ENCODE measurements at regions not wholly inside any gene's neighbourhood (a gene's known extent, or its start where the extent isn't known, plus 50 kb on each side); places are given as distances from the start of the nearest gene placed in this dataset.
A peak's percentile ranks its signal among the peaks of the same experiment; 100 is the strongest.

- peak; percentile 45 for DNase-seq
Measured at GRCh38 chr6:119627908-119628669, 278.5 kb upstream of the MAN1A1 start.

- peak; percentile 95 for DNase-seq
Measured at GRCh38 chr6:119626884-119627619, 277.5 kb upstream of the MAN1A1 start.

GRCh38 chr6:119620846-119621555 is 271.4 kb upstream of the MAN1A1 start:
- DNase-seq: no peak

- DNase-seq: no peak
Measured at GRCh38 chr6:119614138-119614537, 264.6 kb upstream of the MAN1A1 start.

- no peak for DNase-seq
Measured at GRCh38 chr6:119612911-119613381, 263.4 kb upstream of the MAN1A1 start.

- DNase-seq: no peak
Measured at GRCh38 chr6:119612176-119612891, 262.8 kb upstream of the MAN1A1 start.

- no peak for DNase-seq
Measured at GRCh38 chr6:119610754-119611153, 261.2 kb upstream of the MAN1A1 start.

GRCh38 chr6:119610265-119610664 is 260.7 kb upstream of the MAN1A1 start:
- DNase-seq: no peak

- no peak for DNase-seq
Measured at GRCh38 chr6:119609865-119610264, 260.3 kb upstream of the MAN1A1 start.

- no peak for DNase-seq
Measured at GRCh38 chr6:119608994-119609393, 259.4 kb upstream of the MAN1A1 start.

- no peak for DNase-seq
Measured at GRCh38 chr6:119604124-119604523, 254.6 kb upstream of the MAN1A1 start.

GRCh38 chr6:119603501-119603900 is 253.9 kb upstream of the MAN1A1 start:
- DNase-seq: no peak

GRCh38 chr6:119602215-119603178 is 252.9 kb upstream of the MAN1A1 start:
- no peak for DNase-seq

GRCh38 chr6:119598883-119599282 is 249.3 kb upstream of the MAN1A1 start:
- no peak for DNase-seq

GRCh38 chr6:119594907-119595306 is 245.3 kb upstream of the MAN1A1 start:
- DNase-seq: peak; percentile 10

- no peak for DNase-seq
Measured at GRCh38 chr6:119591235-119591634, 241.7 kb upstream of the MAN1A1 start.

GRCh38 chr6:119590066-119590465 is 240.5 kb upstream of the MAN1A1 start:
- peak; percentile 3 for DNase-seq

GRCh38 chr6:119587537-119587936 is 238.0 kb upstream of the MAN1A1 start:
- DNase-seq: no peak

- no peak for DNase-seq
Measured at GRCh38 chr6:119586250-119586882, 236.8 kb upstream of the MAN1A1 start.

- no peak for DNase-seq
Measured at GRCh38 chr6:119584088-119584487, 234.5 kb upstream of the MAN1A1 start.

GRCh38 chr6:119581220-119581619 is 231.7 kb upstream of the MAN1A1 start:
- DNase-seq: no peak

Data from hematopoietic multipotent progenitor cell treated with erythropoietin and hydrocortisone succinate and interleukin-3 and kit ligand, for 8 days (in vitro differentiated cells).